Gastroesophageal sphincter (tissue), 4 donors: ENCODE measurements at regions not wholly inside any gene's neighbourhood (a gene's known extent, or its start where the extent isn't known, plus 50 kb on each side); places are given as distances from the start of the nearest gene placed in this dataset.

Experiments used
- ATAC-seq: fragments of 150-250 bp; one replicate; pipeline ENCODE4 v1.9.1; 2016; ENCODE audit warnings: mild to moderate bottlenecking, moderate library complexity
- H3K27ac ChIP-seq, 4 donors: fragments of 200-600 bp; sonication (generic) in 3 of 4; 1 replicate in 3 of 4; 2 replicates in 1 of 4; pipeline ENCODE4 v1.5.1; 2016 to 2019
- H3K27me3 ChIP-seq: fragments of 200-600 bp; sonication (generic); one replicate; pipeline ENCODE4 v1.5.1; 2019
- H3K36me3 ChIP-seq, 2 donors: fragments of 200-600 bp; sonication (generic); one replicate each; pipeline ENCODE4 v1.5.1; 2019; ENCODE audit warnings: control low read depth in 1 of 2
- H3K4me1 ChIP-seq, 3 donors: fragments of 200-600 bp; sonication (generic); 1 replicate in 2 of 3; 2 replicates in 1 of 3; pipeline ENCODE4 v1.5.1; 2016 to 2019; ENCODE audit warnings: control low read depth in 2 of 3
- H3K4me3 ChIP-seq, 2 donors: fragments of 200-600 bp; sonication (generic); one replicate each; pipeline ENCODE4 v1.5.1; 2019; ENCODE audit warnings: mild to moderate bottlenecking in 1 of 2, moderate library complexity in 1 of 2
- H3K9me3 ChIP-seq, 3 donors: fragments of 200-600 bp; sonication (generic); one replicate each; pipeline ENCODE4 v1.5.1; 2017 to 2019; ENCODE audit warnings: control low read depth in 2 of 3
- CTCF ChIP-seq, 4 experiments: fragments of 200-600 bp in 2 of 4; fragments of 450-650 bp in 2 of 4; sonication (generic) in 1 of 4; IDR thresholded peaks; one replicate each; pipeline ENCODE4 v1.5.1; 2017 to 2019; ENCODE audit warnings: antibody characterized with exemption in 4 of 4, mild to moderate bottlenecking in 2 of 4, moderate library complexity in 2 of 4
- EP300 ChIP-seq: sonication (generic); formaldehyde crosslinking; IDR thresholded peaks from one replicate; pipeline ENCODE4 v1.6.1; 2017; ENCODE audit warnings: antibody characterized with exemption, mild to moderate bottlenecking
- POLR2A ChIP-seq, 2 donors: fragments of 450-650 bp; IDR thresholded peaks; one replicate each; pipeline ENCODE4 v1.6.1; 2017; ENCODE audit warnings: antibody characterized with exemption in 2 of 2, mild to moderate bottlenecking in 2 of 2, moderate library complexity in 1 of 2
- POLR2AphosphoS5 ChIP-seq: sonication (generic); formaldehyde crosslinking; IDR thresholded peaks from one replicate; pipeline ENCODE4 v1.6.1; 2017; ENCODE audit warnings: antibody characterized with exemption
- WGBS, 2 donors: methylation state at CpG; one replicate each; pipeline ENCODE4 v1.1.5; 2018; ENCODE audit warnings: low coverage in 1 of 2; 5-methylcytosine and 5-hydroxymethylcytosine counted together

DNA sequence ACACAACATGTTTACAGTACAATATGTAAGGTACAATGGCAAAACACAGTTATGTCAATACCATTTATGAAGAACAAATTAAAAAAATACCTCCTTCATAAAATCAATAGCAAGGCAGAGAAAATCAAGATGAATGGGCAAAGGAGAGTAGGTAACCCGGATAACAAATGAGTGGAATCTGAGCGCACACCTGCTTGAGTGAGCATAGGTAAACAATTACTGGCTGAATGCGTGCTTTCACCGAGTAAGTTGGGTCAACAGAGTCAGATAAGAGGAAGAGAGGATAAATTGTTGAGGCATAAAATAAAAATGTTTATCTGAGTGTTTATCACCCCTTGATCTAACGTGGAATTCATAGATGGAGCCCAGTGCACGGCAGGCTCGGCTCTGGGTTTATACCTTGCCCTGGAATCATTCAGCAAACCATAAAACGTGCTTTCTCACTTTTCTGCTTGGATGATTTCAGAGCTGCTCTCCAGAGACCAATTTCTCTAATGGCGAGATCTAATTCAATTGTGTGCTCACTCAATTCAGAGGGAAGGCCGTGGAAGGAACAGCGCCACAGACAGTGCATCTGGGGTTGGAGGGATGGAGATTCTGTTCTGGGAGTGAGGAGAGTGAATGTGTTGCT, 224.8 kb upstream of the MAP3K7 start:
- Histone ChIP-seq H3K4me1 (no peaks in the 10 kb centered on the region), H3K27me3 (no peaks in the 10 kb centered on the region), H3K36me3 (no peaks in the 10 kb centered on the region), H3K9me3 (peaks cover 0 to 13% (median 0%) of the 10 kb centered on the region in 3 donors), H3K4me3 (no peak overlapping the region), H3K27ac (no peak overlapping the region)
- WGBS, 2 donors: 37 to 57% methylated on average over 9 to 11 of the region's 11 CpGs
- no peak for TF ChIP-seq POLR2AphosphoS5
- no peak for TF ChIP-seq EP300
- no peak for TF ChIP-seq POLR2A (IDR thresholded peaks at IDR 0.05)
- no peak for TF ChIP-seq CTCF (IDR thresholded peaks at IDR 0.05)
- ATAC-seq: no peak

DNA sequence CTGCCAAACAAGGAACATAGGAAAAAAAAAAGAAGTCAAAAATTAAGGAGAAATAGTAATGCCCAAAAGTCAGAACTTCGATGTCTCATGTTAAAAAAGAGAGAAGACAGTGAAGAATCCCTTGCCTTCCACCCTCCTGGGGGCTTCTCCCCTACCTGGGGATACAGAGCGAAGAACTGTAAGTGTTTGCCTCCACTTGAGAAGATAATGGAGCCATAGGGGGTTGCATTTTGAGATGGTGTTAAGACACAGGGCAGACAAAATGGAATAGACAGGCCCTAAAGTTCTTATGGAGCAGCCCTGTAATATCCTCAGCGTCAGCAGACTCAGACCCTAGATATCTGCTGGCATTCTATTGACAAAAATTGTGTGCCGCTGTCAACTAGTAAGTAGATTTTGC, 222.2 kb upstream of the MAP3K7 start:
- Histone ChIP-seq H3K27ac (no peak overlapping the region), H3K27me3 (no peaks in the 10 kb centered on the region), H3K36me3 (no peaks in the 10 kb centered on the region), H3K9me3 (peaks cover 0 to 1% (median 0%) of the 10 kb centered on the region in 3 donors), H3K4me3 (no peak overlapping the region), H3K4me1 (no peaks in the 10 kb centered on the region)
- 83% methylated on average over 2 to 4 of the region's 4 CpGs for WGBS, 2 donors
- TF ChIP-seq CTCF (IDR thresholded peaks at IDR 0.05) (no peak), EP300 (no peak), POLR2A (IDR thresholded peaks at IDR 0.05) (no peak), POLR2AphosphoS5 (no peak)
- ATAC-seq: no peak

GRCh38 chr6:90807791-90808701, 221.2 kb upstream of the MAP3K7 start:
- Histone ChIP-seq H3K4me1 (no peaks in the 10 kb centered on the region), H3K27ac (no peak overlapping the region), H3K36me3 (no peaks in the 10 kb centered on the region), H3K9me3 (no peaks in the 10 kb centered on the region), H3K27me3 (no peaks in the 10 kb centered on the region), H3K4me3 (no peak overlapping the region)
- ATAC-seq: no peak
- 81 to 90% methylated on average over 2 to 6 of the region's 6 CpGs for WGBS, 2 donors
- TF ChIP-seq EP300 (no peak), POLR2A (IDR thresholded peaks at IDR 0.05) (no peak), CTCF (IDR thresholded peaks at IDR 0.05) (no peak), POLR2AphosphoS5 (no peak)

DNA sequence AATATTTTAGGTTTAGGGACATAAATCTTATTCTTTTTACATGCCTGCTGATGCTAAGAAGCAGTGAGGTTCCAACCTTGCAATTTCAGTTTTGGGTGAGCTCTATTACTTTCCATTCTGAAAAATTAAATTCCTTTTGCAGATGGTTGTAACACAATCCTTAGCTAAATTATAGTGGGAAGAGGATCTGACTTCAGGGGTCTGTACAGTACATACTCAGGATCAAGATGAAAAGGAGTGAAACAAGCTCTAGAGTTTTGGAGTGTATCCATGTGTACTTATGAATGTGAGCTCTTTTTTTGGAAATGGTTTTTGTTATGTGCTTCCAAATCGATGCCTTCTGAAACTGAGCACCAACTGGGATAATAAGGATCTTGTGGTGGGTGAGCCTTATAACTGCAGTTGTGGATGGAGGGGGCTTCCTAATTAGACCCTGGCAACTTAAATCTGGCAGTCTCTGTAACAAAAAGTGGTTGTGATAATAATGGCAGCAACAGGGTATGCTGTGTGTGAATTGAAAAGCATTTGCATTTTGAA, 218.8 kb upstream of the MAP3K7 start:
- H3K4me1 ChIP-seq: no peaks in the 10 kb centered on the region
- H3K27ac ChIP-seq: no peak overlapping the region

More for the DNA sequence above, 218.8 kb upstream of the MAP3K7 start:
- Histone ChIP-seq H3K4me3 (no peak overlapping the region), H3K9me3 (no peaks in the 10 kb centered on the region), H3K27me3 (no peaks in the 10 kb centered on the region), H3K36me3 (no peaks in the 10 kb centered on the region)
- no peak for TF ChIP-seq CTCF (IDR thresholded peaks at IDR 0.05)
- no peak for TF ChIP-seq EP300
- TF ChIP-seq POLR2AphosphoS5: no peak
- no peak for TF ChIP-seq POLR2A (IDR thresholded peaks at IDR 0.05)
- 20 to 70% methylated on average over 1 of the region's 1 CpG for WGBS, 2 donors
- ATAC-seq: no peak
